BLaER1 treated with 17β-estradiol and CSF1 and Interleukin-3, amounts not matched to agents 10 nM and 100 nM (cell line): ENCODE measurements at regions not wholly inside any gene's neighbourhood (a gene's known extent, or its start where the extent isn't known, plus 50 kb on each side); places are given as distances from the start of the nearest gene placed in this dataset.

Experiments
- H3K27ac ChIP-seq, 11 experiments: shearing (Covaris generic); formaldehyde crosslinking; 2 replicates each; pipeline ENCODE4 v1.8.1; 2022
- H3K27me3 ChIP-seq, 11 experiments: shearing (Covaris generic); formaldehyde crosslinking; 2 replicates each; pipeline ENCODE4 v1.8.1; 2022
- H3K36me3 ChIP-seq, 11 experiments: shearing (Covaris generic); formaldehyde crosslinking; 2 replicates each; pipeline ENCODE4 v1.8.1; 2022
- H3K4me1 ChIP-seq, 10 experiments: shearing (Covaris generic); formaldehyde crosslinking; 2 replicates each; pipeline ENCODE4 v1.8.1; 2022
- H3K4me2 ChIP-seq, 11 experiments: shearing (Covaris generic); formaldehyde crosslinking; 2 replicates each; pipeline ENCODE4 v1.8.1; 2022
- H3K4me3 ChIP-seq, 10 experiments: shearing (Covaris generic); formaldehyde crosslinking; 2 replicates each; pipeline ENCODE4 v1.8.1; 2022
- H3K9ac ChIP-seq, 11 experiments: shearing (Covaris generic); formaldehyde crosslinking; 2 replicates each; pipeline ENCODE4 v1.8.1; 2022
- H3K9me3 ChIP-seq, 11 experiments: shearing (Covaris generic); formaldehyde crosslinking; replicated peaks in 1 of 11; 2 replicates each; pipeline ENCODE4 v1.8.1; 2022
- H4K20me1 ChIP-seq, 11 experiments: shearing (Covaris generic); formaldehyde crosslinking; 2 replicates each; pipeline ENCODE4 v1.8.1; 2022
- Cebpa-rat ChIP-seq, 11 experiments: shearing (Covaris generic); IDR thresholded peaks; 2 replicates each; pipeline ENCODE4 v1.8.1; 2022

- Histone ChIP-seq H3K4me3 (no peak overlapping the region), H3K36me3 (no peaks in the 10 kb centered on the region), H4K20me1 (peaks cover 0 to 7% (median 0%) of the 10 kb centered on the region in 11 experiments; a peak in 1 of 22 replicates), H3K9me3 (0 out of 22 replicates have a peak, but pooled peaks cover 0 to 3% (median 0%) of the 10 kb centered on the region in 11 experiments), H3K27ac (no peak overlapping the region), H3K4me2 (peak overlapping the region in 2 of 11 experiments; percentile 15; a peak in 1 of 22 replicates), H3K27me3 (peaks cover 7 to 45% (median 7%) of the 10 kb centered on the region in 11 experiments; a peak in 18 of 22 replicates), H3K9ac (no peak overlapping the region), H3K4me1 (peaks cover 0 to 14% (median 0%) of the 10 kb centered on the region in 10 experiments; a peak in 7 of 20 replicates)
- no peak for TF ChIP-seq Cebpa-rat (IDR thresholded peaks at IDR 0.05)
Observed at GRCh38 chr12:131635491-131636122, 75.3 kb upstream of the SFSWAP start.

GRCh38 chr12:131636266-131636665 lies 74.6 kb upstream of the SFSWAP start:
- Histone ChIP-seq H3K36me3 (no peaks in the 10 kb centered on the region), H4K20me1 (peaks cover 0 to 7% (median 0%) of the 10 kb centered on the region in 11 experiments; a peak in 1 of 22 replicates), H3K4me2 (peak overlapping the region in 2 of 11 experiments; percentile 15; a peak in 3 of 22 replicates), H3K9ac (no peak overlapping the region), H3K4me3 (no peak overlapping the region), H3K4me1 (peaks cover 0 to 14% (median 0%) of the 10 kb centered on the region in 10 experiments; a peak in 7 of 20 replicates), H3K27ac (no peak overlapping the region), H3K9me3 (no peaks in the 10 kb centered on the region), H3K27me3 (peaks cover 0 to 45% (median under 1%) of the 10 kb centered on the region in 11 experiments; a peak in 11 of 22 replicates)
- TF ChIP-seq Cebpa-rat (IDR thresholded peaks at IDR 0.05): no peak

- H4K20me1 ChIP-seq: peaks cover 0 to 7% (median 0%) of the 10 kb centered on the region in 11 experiments; a peak in 1 of 22 replicates
- peaks cover 0 to 48% (median 0%) of the 10 kb centered on the region in 11 experiments; a peak in 8 of 22 replicates for H3K27me3 ChIP-seq
- H3K27ac ChIP-seq: no peak overlapping the region
- H3K36me3 ChIP-seq: no peaks in the 10 kb centered on the region
- no peak overlapping the region for H3K9ac ChIP-seq
- no peaks in the 10 kb centered on the region for H3K9me3 ChIP-seq
- H3K4me1 ChIP-seq: peaks cover 0 to 14% (median 0%) of the 10 kb centered on the region in 10 experiments; a peak in 7 of 20 replicates
- no peak overlapping the region for H3K4me2 ChIP-seq
- H3K4me3 ChIP-seq: no peak overlapping the region
- no peak for TF ChIP-seq Cebpa-rat (IDR thresholded peaks at IDR 0.05)
Observed at GRCh38 chr12:131636940-131637750, 73.7 kb upstream of the SFSWAP start.

- Histone ChIP-seq H3K9ac (no peak overlapping the region), H3K4me1 (peaks cover 0 to 14% (median 0%) of the 10 kb centered on the region in 10 experiments; a peak in 7 of 20 replicates), H3K27me3 (peaks cover 0 to 40% (median 0%) of the 10 kb centered on the region in 11 experiments; a peak in 5 of 22 replicates), H3K9me3 (no peaks in the 10 kb centered on the region), H4K20me1 (peaks cover 0 to 7% (median 0%) of the 10 kb centered on the region in 11 experiments; a peak in 1 of 22 replicates), H3K4me3 (no peak overlapping the region), H3K27ac (no peak overlapping the region), H3K4me2 (no peak overlapping the region), H3K36me3 (no peaks in the 10 kb centered on the region)
- TF ChIP-seq Cebpa-rat (IDR thresholded peaks at IDR 0.05): no peak
Observed at GRCh38 chr12:131637986-131638385, 72.9 kb upstream of the SFSWAP start.

GRCh38 chr12:131639270-131639940 lies 71.5 kb upstream of the SFSWAP start:
- Histone ChIP-seq H3K4me2 (no peak overlapping the region), H3K27me3 (peaks cover 0 to 41% (median 0%) of the 10 kb centered on the region in 11 experiments; a peak in 6 of 22 replicates), H3K36me3 (no peaks in the 10 kb centered on the region), H3K27ac (no peak overlapping the region), H3K4me3 (no peak overlapping the region), H3K4me1 (peaks cover 0 to 4% (median 0%) of the 10 kb centered on the region in 10 experiments; a peak in 1 of 20 replicates), H4K20me1 (peaks cover 0 to 7% (median 0%) of the 10 kb centered on the region in 11 experiments; a peak in 4 of 22 replicates), H3K9ac (no peak overlapping the region), H3K9me3 (no peaks in the 10 kb centered on the region)
- no peak for TF ChIP-seq Cebpa-rat (IDR thresholded peaks at IDR 0.05)

- Histone ChIP-seq H4K20me1 (peaks cover 0 to 9% (median 0%) of the 10 kb centered on the region in 11 experiments; a peak in 5 of 22 replicates), H3K4me2 (no peak overlapping the region), H3K4me3 (no peak overlapping the region), H3K4me1 (peaks cover 0 to 4% (median 0%) of the 10 kb centered on the region in 10 experiments; a peak in 1 of 20 replicates), H3K27me3 (peaks cover 0 to 39% (median 0%) of the 10 kb centered on the region in 11 experiments; a peak in 6 of 22 replicates), H3K9me3 (no peaks in the 10 kb centered on the region), H3K9ac (no peak overlapping the region), H3K36me3 (no peaks in the 10 kb centered on the region), H3K27ac (no peak overlapping the region)
- no peak for TF ChIP-seq Cebpa-rat (IDR thresholded peaks at IDR 0.05)
Observed at GRCh38 chr12:131640525-131640924, 70.4 kb upstream of the SFSWAP start.

- H3K27me3 ChIP-seq: peaks cover 0 to 31% (median 0%) of the 10 kb centered on the region in 11 experiments; a peak in 5 of 22 replicates
- no peak overlapping the region for H3K4me3 ChIP-seq
- peaks cover 0 to 9% (median 0%) of the 10 kb centered on the region in 11 experiments; a peak in 5 of 22 replicates for H4K20me1 ChIP-seq
- no peak overlapping the region for H3K27ac ChIP-seq
- no peak overlapping the region for H3K4me2 ChIP-seq
- TF ChIP-seq Cebpa-rat (IDR thresholded peaks at IDR 0.05): no peak
- no peak overlapping the region for H3K9ac ChIP-seq
- H3K4me1 ChIP-seq: peaks cover 0 to under 1% (median 0%) of the 10 kb centered on the region in 10 experiments; a peak in 1 of 20 replicates
- H3K9me3 ChIP-seq: no peaks in the 10 kb centered on the region
- no peaks in the 10 kb centered on the region for H3K36me3 ChIP-seq
Observed at GRCh38 chr12:131641315-131641714, 69.6 kb upstream of the SFSWAP start.

GRCh38 chr12:131642101-131642540 lies 68.8 kb upstream of the SFSWAP start:
- Histone ChIP-seq H3K36me3 (no peaks in the 10 kb centered on the region), H3K27me3 (peaks cover 0 to 28% (median 0%) of the 10 kb centered on the region in 11 experiments; a peak in 5 of 22 replicates), H3K4me3 (no peak overlapping the region), H3K4me2 (no peak overlapping the region), H3K9me3 (no peaks in the 10 kb centered on the region), H3K27ac (no peak overlapping the region), H3K9ac (no peak overlapping the region), H3K4me1 (no peaks in the 10 kb centered on the region), H4K20me1 (peaks cover 0 to 9% (median 0%) of the 10 kb centered on the region in 11 experiments; a peak in 5 of 22 replicates)
- TF ChIP-seq Cebpa-rat (IDR thresholded peaks at IDR 0.05): no peak
